Esophagus mucosa (tissue), 1 donor: ENCODE measurements at regions not wholly inside any gene's neighbourhood (a gene's known extent, or its start where the extent isn't known, plus 50 kb on each side); places are given as distances from the start of the nearest gene placed in this dataset.
"Not testable (repeated sequence)": the region's sequence is repeated elsewhere in the genome, so short reads cannot be mapped to it uniquely, and the experiment has no call there.

Source experiments
- ATAC-seq: fragments of 200-7000 bp; cut with Tn5 transposase; one replicate; pipeline ENCODE4 v1.9.1; 2020
- donor health status: DM: yes; HTN: yes; CAD: no.

- no peak for ATAC-seq
Observed at GRCh38 chr2:199216253-199216652, 241.5 kb downstream of the SATB2 start.

- ATAC-seq = no peak
Observed at GRCh38 chr2:199207011-199207410, 250.7 kb downstream of the SATB2 start.

GRCh38 chr2:199206536-199206935 is 251.2 kb downstream of the SATB2 start:
- ATAC-seq = no peak

GRCh38 chr2:199202964-199203363 is 254.8 kb downstream of the SATB2 start:
- ATAC-seq = no peak

- no peak for ATAC-seq
Observed at GRCh38 chr2:199201539-199201938, 256.2 kb downstream of the SATB2 start.

GRCh38 chr2:199199797-199200196 is 257.9 kb downstream of the SATB2 start:
- ATAC-seq = no peak

- ATAC-seq = no peak
Observed at GRCh38 chr2:199197448-199197847, 260.3 kb downstream of the SATB2 start.

GRCh38 chr2:199196686-199197085 is 261.1 kb downstream of the SATB2 start:
- ATAC-seq = no peak

GRCh38 chr2:199195927-199196502 is 261.7 kb downstream of the SATB2 start:
- no peak for ATAC-seq

- no peak for ATAC-seq
Observed at GRCh38 chr2:199191461-199191860, 266.3 kb downstream of the SATB2 start.

- ATAC-seq = no peak
Observed at GRCh38 chr2:199189229-199189628, 268.5 kb downstream of the SATB2 start.

- ATAC-seq = no peak
Observed at GRCh38 chr2:199186301-199186751, 271.4 kb downstream of the SATB2 start.

- ATAC-seq = not testable (repeated sequence)
Observed at GRCh38 chr2:199185174-199185573, 272.6 kb downstream of the SATB2 start.

GRCh38 chr2:199163613-199164458 is 293.9 kb downstream of the SATB2 start:
- no peak for ATAC-seq

GRCh38 chr2:199160677-199161465 is 296.9 kb downstream of the SATB2 start:
- ATAC-seq = no peak

GRCh38 chr2:199160081-199160480 is 297.7 kb downstream of the SATB2 start:
- ATAC-seq = no peak

- no peak for ATAC-seq
Observed at GRCh38 chr2:199148076-199148845, 309.5 kb downstream of the SATB2 start.

- ATAC-seq = no peak
Observed at GRCh38 chr2:199147216-199147615, 310.5 kb downstream of the SATB2 start.

- ATAC-seq = no peak
Observed at GRCh38 chr2:199144546-199144945, 313.2 kb downstream of the SATB2 start.

GRCh38 chr2:199144036-199144435 is 313.7 kb downstream of the SATB2 start:
- ATAC-seq = no peak

- no peak for ATAC-seq
Observed at GRCh38 chr2:199136681-199137080, 321.1 kb downstream of the SATB2 start.

- no peak for ATAC-seq
Observed at GRCh38 chr2:199136242-199136641, 321.5 kb downstream of the SATB2 start.

GRCh38 chr2:199131876-199132275 is 325.9 kb downstream of the SATB2 start:
- ATAC-seq = no peak
